B cell (primary cell): ENCODE measurements at regions not wholly inside any gene's neighbourhood (a gene's known extent, or its start where the extent isn't known, plus 50 kb on each side); places are given as distances from the start of the nearest gene placed in this dataset.

ENCODE experiments used
- CTCF ChIP-seq: fragments of 200-600 bp; IDR thresholded peaks from one replicate; pipeline ENCODE4 v1.8.0; 2022; ENCODE audit warnings: antibody characterized with exemption, mild to moderate bottlenecking
- EZH2 ChIP-seq: IDR thresholded peaks from 2 replicates; pipeline ENCODE4 v1.6.1; 2012; ENCODE audit warnings: borderline replicate concordance, low read depth, mild to moderate bottlenecking, moderate library complexity, low read length; ENCODE audit not compliant: insufficient read depth, poor library complexity, severe bottlenecking

DNA sequence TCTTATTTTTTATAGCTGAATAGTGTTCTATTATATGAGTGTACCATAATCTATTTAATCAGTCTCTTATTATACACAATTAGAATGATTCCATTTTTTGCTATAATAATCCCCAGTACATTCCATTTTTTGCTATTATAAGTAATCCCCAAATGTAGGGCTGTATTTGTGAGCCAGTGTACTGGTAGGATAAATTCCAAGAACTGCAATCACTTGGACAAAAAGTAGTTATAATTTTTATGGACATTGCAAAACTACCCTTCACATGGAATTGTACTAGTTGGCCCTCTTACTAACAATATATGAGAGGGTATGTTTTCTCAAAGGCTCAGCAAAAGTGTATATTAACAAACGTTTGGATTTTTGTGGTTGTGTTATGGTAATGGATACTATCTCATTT is 481.7 kb upstream of the CLINT1 start:
- TF ChIP-seq EZH2 (no peak), CTCF (no peak)
